HG03354 (cell line): ENCODE measurements at regions not wholly inside any gene's neighbourhood (a gene's known extent, or its start where the extent isn't known, plus 50 kb on each side); places are given as distances from the start of the nearest gene placed in this dataset.

ENCODE experiments used
- ATAC-seq: cut with Tn5 transposase; IDR thresholded peaks from one replicate; pipeline ENCODE4 v1.9.1; 2021; ENCODE audit warnings: mild to moderate bottlenecking; ENCODE audit not compliant: unreplicated experiment, poor library complexity, severe bottlenecking

- ATAC-seq, result no peak
These were observed 161.7 kb downstream of the OPA1 start for GRCh38 chr3:193754719-193755118.

GRCh38 chr3:193756536-193756935 is 163.5 kb downstream of the OPA1 start:
- ATAC-seq, result no peak

GRCh38 chr3:193757457-193757856 is 164.4 kb downstream of the OPA1 start:
- ATAC-seq, result no peak

- ATAC-seq, result no peak
These were observed 169.0 kb downstream of the OPA1 start for GRCh38 chr3:193761969-193762368.

- no peak for ATAC-seq
These were observed 169.6 kb downstream of the OPA1 start for GRCh38 chr3:193762657-193763056.

GRCh38 chr3:193764959-193765358 is 172.0 kb downstream of the OPA1 start:
- no peak for ATAC-seq

- ATAC-seq, result no peak
These were observed 174.5 kb downstream of the OPA1 start for GRCh38 chr3:193767353-193768069.

- ATAC-seq, result no peak
These were observed 175.0 kb downstream of the OPA1 start for GRCh38 chr3:193768070-193768394.

- ATAC-seq, result no peak
These were observed 176.4 kb downstream of the OPA1 start for GRCh38 chr3:193769437-193769836.

- no peak for ATAC-seq
These were observed 178.1 kb downstream of the OPA1 start for GRCh38 chr3:193771011-193771652.

GRCh38 chr3:193771653-193772421 is 178.8 kb downstream of the OPA1 start:
- no peak for ATAC-seq

GRCh38 chr3:193772422-193772763 is 179.4 kb downstream of the OPA1 start:
- no peak for ATAC-seq

GRCh38 chr3:193773266-193774220 is 180.5 kb downstream of the OPA1 start:
- ATAC-seq, result no peak

- no peak for ATAC-seq
These were observed 181.4 kb downstream of the OPA1 start for GRCh38 chr3:193774272-193774915.

GRCh38 chr3:193774916-193775285 is 181.9 kb downstream of the OPA1 start:
- ATAC-seq, result no peak

GRCh38 chr3:193775421-193776077 is 182.5 kb downstream of the OPA1 start:
- ATAC-seq, result no peak

- peak; percentile 57 for ATAC-seq
These were observed 183.8 kb downstream of the OPA1 start for GRCh38 chr3:193776626-193777358.

- no peak for ATAC-seq
These were observed 184.5 kb downstream of the OPA1 start for GRCh38 chr3:193777524-193777923.
